ENCODE measurements at regions not wholly inside any gene's neighbourhood (a gene's known extent, or its start where the extent isn't known, plus 50 kb on each side); places are given as distances from the start of the nearest gene placed in this dataset.

DNA sequence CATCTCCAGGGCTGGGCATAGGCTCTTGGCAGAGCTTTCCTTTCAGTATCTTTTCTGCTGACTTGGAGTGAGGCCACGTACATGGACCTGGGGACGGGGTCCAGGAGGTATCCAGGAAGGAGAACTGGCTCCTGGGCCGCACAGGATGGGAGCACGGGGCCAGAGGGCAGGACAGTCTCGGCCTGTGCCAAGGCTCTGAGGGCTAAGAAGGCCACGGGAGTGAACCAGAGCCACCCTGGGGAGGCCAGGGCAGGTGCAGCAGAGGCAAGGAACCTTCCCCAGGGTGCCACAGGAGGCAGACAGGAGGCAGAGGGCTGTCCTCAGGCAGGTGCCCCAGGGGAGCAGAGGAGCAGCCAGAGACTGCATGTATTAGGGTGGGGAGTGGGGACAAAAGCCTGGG lies 50.3 kb downstream of the PLXNA1 start:
- Mint-ChIP-seq H3K9me3 (no peaks in the 10 kb centered on the region), H3K36me3 (ENCODE audit: low read depth) (peaks cover 8% of the 10 kb centered on the region), H3K27me3 (ENCODE audit: low read depth) (no peaks in the 10 kb centered on the region), H3K4me1 (peaks cover 15% of the 10 kb centered on the region), H3K27ac (no peak overlapping the region), H3K4me3 (no peak overlapping the region)
- TF ChIP-seq, protein P1, sequence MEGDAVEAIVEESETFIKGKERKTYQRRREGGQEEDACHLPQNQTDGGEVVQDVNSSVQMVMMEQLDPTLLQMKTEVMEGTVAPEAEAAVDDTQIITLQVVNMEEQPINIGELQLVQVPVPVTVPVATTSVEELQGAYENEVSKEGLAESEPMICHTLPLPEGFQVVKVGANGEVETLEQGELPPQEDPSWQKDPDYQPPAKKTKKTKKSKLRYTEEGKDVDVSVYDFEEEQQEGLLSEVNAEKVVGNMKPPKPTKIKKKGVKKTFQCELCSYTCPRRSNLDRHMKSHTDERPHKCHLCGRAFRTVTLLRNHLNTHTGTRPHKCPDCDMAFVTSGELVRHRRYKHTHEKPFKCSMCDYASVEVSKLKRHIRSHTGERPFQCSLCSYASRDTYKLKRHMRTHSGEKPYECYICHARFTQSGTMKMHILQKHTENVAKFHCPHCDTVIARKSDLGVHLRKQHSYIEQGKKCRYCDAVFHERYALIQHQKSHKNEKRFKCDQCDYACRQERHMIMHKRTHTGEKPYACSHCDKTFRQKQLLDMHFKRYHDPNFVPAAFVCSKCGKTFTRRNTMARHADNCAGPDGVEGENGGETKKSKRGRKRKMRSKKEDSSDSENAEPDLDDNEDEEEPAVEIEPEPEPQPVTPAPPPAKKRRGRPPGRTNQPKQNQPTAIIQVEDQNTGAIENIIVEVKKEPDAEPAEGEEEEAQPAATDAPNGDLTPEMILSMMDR (IDR thresholded peaks at IDR 0.05; ENCODE audit: unreplicated experiment in 3 of 3), result no peak

DNA sequence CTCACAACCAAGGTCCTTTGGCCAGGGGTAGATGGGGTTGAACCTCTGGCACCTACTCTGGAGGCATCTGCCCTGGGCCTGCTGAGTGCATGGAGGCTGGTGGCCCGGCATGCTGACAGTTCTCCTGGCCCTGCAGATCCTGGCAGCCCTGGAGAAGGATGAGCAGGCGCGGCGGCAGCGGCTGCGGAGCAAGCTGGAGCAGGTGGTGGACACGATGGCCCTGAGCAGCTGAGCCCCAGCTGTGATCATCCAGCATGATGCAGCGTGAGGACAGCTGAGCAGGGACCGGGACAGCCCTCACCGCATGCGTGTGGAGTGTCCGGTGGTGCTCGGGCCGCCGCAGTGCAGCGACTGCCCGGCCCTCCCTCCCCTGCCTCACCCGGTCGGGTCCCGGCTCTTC lies 50.9 kb downstream of the PLXNA1 start:
- Mint-ChIP-seq H3K4me3 (no peak overlapping the region), H3K27me3 (ENCODE audit: low read depth) (no peaks in the 10 kb centered on the region), H3K4me1 (peaks cover 20% of the 10 kb centered on the region), H3K9me3 (no peaks in the 10 kb centered on the region), H3K36me3 (ENCODE audit: low read depth) (peaks cover 8% of the 10 kb centered on the region), H3K27ac (no peak overlapping the region)
- TF ChIP-seq, protein P1 (IDR thresholded peaks at IDR 0.05; ENCODE audit: unreplicated experiment in 3 of 3), result no peak

DNA sequence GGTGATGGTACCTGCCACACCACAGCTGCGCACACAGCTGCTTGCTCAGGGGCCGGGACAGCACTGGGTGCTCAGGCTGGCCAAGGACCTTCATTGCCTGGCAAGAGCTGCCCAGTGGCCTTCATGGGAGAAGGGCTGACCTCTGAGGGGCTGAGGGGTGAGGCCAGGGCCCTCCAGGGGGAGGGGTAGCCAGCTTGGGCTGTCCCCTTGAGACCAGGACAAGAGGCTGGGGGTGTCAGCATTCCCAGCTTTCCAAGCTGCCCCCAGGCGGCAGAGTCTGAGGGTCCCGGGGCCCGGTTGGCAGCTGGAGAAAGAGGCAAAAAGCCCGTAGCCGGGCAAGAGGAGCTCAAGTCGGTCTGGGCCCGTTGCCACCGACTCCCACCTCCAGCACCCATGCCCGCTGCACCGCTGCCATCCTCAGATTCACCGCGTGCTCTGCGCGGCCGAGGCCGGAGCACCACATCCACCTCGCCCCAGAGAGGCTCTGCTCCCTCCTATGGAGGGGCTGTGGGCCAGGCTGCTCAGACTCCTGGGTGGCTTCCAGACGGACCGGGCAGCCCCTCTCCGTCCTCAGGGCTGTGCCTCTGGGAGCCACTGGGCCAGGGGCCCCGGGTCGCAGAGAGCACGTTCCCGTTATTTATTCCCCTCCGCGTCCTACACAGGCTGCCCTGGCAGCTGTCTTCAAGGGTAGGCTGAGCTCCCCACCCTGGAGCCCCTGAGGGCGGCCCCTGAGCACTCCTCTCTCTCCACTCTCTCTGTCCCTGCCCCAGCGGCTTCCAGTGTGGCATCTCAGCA lies 51.5 kb downstream of the PLXNA1 start:
- Mint-ChIP-seq H3K4me3 (no peak overlapping the region), H3K27ac (no peak overlapping the region)

DNA sequence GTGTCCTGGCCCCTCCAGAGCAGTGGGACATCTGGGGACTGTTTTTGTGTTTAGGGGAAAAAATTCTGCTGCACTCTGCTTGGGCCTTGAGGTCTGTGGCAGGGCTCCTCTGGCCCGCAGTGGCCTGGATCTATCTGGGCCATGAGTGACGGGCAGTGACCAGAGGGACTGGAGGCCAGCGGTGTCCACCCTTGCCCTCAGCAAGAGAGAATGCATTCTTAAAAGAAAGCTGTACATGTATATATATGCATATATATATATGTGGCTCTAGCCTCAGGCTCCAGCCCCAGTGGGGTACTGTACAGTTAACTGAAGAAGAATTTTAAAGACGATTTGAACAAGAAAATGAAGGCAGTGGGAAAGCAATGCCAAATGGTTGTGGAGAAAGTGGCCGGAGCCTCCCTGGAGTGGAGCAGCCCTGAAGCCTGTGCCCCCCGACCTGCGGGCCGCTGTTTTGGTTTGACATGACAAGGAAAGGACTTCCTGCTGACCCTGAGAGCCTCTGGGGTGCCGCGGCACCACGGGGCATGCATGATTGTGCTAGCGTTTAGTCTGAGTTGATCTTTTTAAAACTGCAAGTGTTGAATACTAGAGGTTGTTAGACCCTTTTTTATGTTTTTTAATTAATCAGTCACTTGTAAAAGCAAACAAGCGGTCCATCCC lies 52.2 kb downstream of the PLXNA1 start:
- TF ChIP-seq, protein P1 (IDR thresholded peaks at IDR 0.05; ENCODE audit: unreplicated experiment in 3 of 3), result no peak
- Mint-ChIP-seq H3K4me3 (no peak overlapping the region), H3K36me3 (ENCODE audit: low read depth) (peaks cover 8% of the 10 kb centered on the region), H3K27ac (peak overlapping the region in 1 of 3 experiments; percentile 13), H3K9me3 (no peaks in the 10 kb centered on the region), H3K27me3 (ENCODE audit: low read depth) (no peaks in the 10 kb centered on the region), H3K4me1 (peaks cover 20% of the 10 kb centered on the region)

More for the DNA sequence above, 51.5 kb downstream of the PLXNA1 start:
- peaks cover 20% of the 10 kb centered on the region for H3K4me1 Mint-ChIP-seq
- H3K36me3 Mint-ChIP-seq (ENCODE audit: low read depth), result peaks cover 8% of the 10 kb centered on the region
- TF ChIP-seq, protein P1 (IDR thresholded peaks at IDR 0.05; ENCODE audit: unreplicated experiment in 3 of 3), result no peak
- H3K9me3 Mint-ChIP-seq, result no peaks in the 10 kb centered on the region
- H3K27me3 Mint-ChIP-seq (ENCODE audit: low read depth), result no peaks in the 10 kb centered on the region

DNA sequence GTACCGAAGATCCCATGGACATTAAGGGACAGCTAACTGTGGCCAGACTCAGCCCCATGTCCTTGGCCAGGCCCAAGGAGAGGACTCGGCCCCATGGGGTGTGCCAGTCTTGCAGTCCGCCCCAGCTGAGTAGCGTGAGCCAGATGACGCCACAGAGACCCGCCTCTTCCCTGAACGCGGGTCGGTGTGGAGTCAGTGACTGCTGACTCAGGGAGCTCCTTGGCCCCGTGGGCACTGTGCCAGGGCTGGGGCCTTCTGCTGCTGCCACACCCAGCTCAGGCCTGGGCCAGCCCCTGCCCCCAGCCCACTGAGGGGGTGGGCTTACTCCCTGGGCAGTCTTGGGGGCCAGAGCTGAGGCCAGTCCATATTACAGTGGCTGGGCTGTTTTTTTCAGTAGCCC lies 52.8 kb downstream of the PLXNA1 start:
- Mint-ChIP-seq H3K9me3 (no peaks in the 10 kb centered on the region), H3K4me1 (peaks cover 20% of the 10 kb centered on the region), H3K27ac (peak overlapping the region in 1 of 3 experiments; percentile 13), H3K4me3 (no peak overlapping the region), H3K36me3 (ENCODE audit: low read depth) (peaks cover 8% of the 10 kb centered on the region), H3K27me3 (ENCODE audit: low read depth) (no peaks in the 10 kb centered on the region)
- TF ChIP-seq, protein P1 (IDR thresholded peaks at IDR 0.05; ENCODE audit: unreplicated experiment in 3 of 3), result no peak

All from nephron (organoid).